Body of pancreas (tissue), 4 donors: ENCODE measurements at regions not wholly inside any gene's neighbourhood (a gene's known extent, or its start where the extent isn't known, plus 50 kb on each side); places are given as distances from the start of the nearest gene placed in this dataset.

ENCODE experiments used
- CTCF ChIP-seq, 7 experiments: fragments of 450-650 bp in 4 of 7; fragments of 200-600 bp in 3 of 7; sonication (generic) in 3 of 7; IDR thresholded peaks; one replicate each; pipeline ENCODE4 v1.5.1; 2016 to 2019; ENCODE audit warnings: antibody characterized with exemption in 7 of 7
- POLR2A ChIP-seq, 3 donors: fragments of 450-650 bp; IDR thresholded peaks; one replicate each; pipeline ENCODE4 v1.6.1; 2016; ENCODE audit warnings: antibody characterized with exemption in 3 of 3, mild to moderate bottlenecking in 2 of 3

GRCh38 chr3:184500344-184500923 lies 61.2 kb upstream of the EPHB3 start:
- TF ChIP-seq CTCF (IDR thresholded peaks at IDR 0.05) (no peak), POLR2A (IDR thresholded peaks at IDR 0.05) (no peak)
